ENCODE measurements at regions not wholly inside any gene's neighbourhood (a gene's known extent, or its start where the extent isn't known, plus 50 kb on each side); places are given as distances from the start of the nearest gene placed in this dataset.
A peak's percentile ranks its signal among the peaks of the same experiment; 100 is the strongest.
"Not testable (repeated sequence)": the region's sequence is repeated elsewhere in the genome, so short reads cannot be mapped to it uniquely, and the experiment has no call there.

DNA sequence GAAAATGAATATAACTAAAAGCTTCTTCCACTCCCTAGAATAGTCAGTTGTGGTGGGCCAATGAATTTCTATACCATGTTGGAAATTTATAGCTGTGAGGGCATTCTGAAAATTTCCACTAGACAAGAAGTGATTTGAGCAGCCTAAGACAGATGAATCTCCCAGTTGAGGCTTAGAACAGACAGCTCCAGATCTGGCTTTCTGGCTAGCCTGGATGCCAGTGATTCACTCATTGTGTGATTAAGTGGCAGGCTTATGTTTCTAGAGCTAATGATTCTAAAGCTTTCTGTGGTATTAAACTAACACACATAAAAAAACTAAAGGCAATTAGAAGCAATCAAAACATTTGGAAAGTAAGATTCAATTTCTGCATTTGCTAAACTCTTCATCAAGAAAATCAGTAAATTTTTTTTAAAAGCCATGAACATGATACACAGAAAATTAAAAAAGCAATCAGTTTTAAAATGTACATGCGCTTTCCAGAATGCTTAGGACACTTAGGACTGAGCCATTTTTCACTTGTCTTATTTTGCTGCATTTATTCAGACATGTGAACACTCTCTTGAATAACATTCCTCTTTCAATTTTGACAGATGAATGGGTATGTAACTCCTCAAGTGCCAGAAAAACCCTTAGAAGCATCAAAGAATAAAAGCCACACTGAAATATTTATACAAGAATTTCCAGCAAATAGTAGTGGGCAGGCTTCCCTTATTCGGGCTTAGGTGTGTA is 100.5 kb upstream of the GNAQ start:
- no peaks in the 10 kb centered on the region for H3K27me3 Mint-ChIP-seq
- peak overlapping the region; percentile 83 for H3K4me3 Mint-ChIP-seq
- peak overlapping the region; percentile 89 for H3K27ac Mint-ChIP-seq
- H3K9me3 Mint-ChIP-seq: peaks cover 5% of the 10 kb centered on the region
- H3K36me3 Mint-ChIP-seq: no peaks in the 10 kb centered on the region
- H3K4me1 Mint-ChIP-seq: peaks cover 19% of the 10 kb centered on the region

DNA sequence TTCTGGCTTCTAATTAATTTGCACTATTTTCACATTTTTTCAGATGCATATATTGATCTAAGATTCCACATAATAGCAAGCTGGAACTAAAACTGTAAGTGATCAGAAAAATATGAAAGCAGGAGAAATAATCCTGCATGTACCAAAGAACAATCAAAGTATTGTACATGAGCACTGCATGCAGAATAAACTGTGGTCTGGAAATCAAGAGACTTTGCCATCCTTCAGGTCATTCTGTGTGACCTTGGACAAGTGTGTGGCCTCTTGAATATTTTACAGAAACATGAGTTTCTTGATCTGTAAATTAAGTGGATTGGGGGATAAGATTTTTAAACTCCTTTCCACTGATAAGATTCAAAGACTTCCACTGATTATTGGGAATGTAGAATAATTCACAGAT is 99.2 kb upstream of the GNAQ start:
- Mint-ChIP-seq H3K36me3 (no peaks in the 10 kb centered on the region), H3K4me3 (no peak overlapping the region), H3K4me1 (peaks cover 19% of the 10 kb centered on the region), H3K27ac (no peak overlapping the region), H3K27me3 (no peaks in the 10 kb centered on the region), H3K9me3 (no peaks in the 10 kb centered on the region)

DNA sequence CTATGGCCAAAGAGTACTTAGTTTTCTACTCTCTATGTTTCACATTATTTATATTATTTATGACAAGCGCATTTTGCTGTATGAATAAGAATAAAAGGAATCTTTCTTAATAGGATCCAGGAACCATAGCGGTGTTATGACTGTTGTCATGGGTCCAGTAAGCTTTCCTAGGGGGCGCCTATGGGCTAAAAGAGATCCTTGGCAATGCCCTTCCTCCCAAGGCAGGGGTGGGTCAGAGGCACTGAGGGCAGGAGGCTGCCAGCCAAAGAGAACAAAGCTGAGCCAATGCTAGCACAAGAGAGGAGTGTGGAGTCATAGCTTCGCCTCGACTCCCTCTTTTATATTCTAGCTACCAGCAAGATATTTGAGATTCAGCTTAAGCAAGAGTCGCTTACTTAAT is 98.4 kb upstream of the GNAQ start:
- no peak overlapping the region for H3K27ac Mint-ChIP-seq
- H3K4me3 Mint-ChIP-seq: no peak overlapping the region
- H3K9me3 Mint-ChIP-seq: no peaks in the 10 kb centered on the region
- H3K36me3 Mint-ChIP-seq: no peaks in the 10 kb centered on the region
- no peaks in the 10 kb centered on the region for H3K27me3 Mint-ChIP-seq
- peaks cover 19% of the 10 kb centered on the region for H3K4me1 Mint-ChIP-seq

DNA sequence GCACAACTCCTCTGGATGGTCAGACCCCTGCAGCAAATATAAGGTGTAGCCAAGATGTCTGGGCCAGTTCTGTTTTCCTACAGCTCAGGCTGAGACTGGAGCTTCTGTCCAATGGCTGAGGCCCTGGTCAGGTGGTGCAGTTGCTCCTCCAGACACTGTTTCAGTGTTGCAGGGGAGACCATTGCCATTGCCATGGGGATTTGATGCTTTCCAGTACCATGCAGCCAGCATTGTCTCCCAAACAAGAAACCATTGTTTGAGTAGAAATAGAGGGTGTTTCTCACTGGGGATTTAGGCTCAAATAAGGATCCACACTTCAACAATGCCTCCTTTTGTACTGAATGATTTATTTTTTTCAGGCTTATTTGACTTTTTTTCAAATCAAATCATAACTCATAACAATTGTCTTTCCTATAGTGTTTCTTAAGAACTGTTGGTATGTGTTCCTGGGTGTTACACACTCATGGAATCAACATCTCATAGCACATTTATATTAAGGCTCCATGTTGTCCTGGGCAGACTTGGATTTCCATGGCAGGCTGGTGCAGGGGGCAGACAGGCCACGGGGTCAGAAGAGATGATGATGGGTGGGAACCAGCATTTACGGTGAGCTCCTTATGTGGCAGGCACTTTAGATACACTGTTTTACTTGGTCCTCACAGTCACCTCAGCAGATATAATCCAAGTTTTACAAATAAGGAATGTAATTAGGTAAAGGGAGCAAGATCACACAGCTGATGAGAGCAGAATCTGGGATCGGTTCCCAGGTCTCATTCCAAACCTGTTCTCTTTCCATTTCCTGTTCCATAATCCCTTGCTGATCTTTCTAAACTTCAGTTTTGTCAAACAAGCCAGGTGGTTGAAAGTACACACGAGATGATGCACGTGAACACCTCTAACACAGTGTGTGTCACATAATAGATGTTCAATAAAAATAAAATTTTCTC is 95.9 kb upstream of the GNAQ start:
- H3K4me3 Mint-ChIP-seq: no peak overlapping the region
- no peaks in the 10 kb centered on the region for H3K27me3 Mint-ChIP-seq
- no peaks in the 10 kb centered on the region for H3K36me3 Mint-ChIP-seq
- H3K9me3 Mint-ChIP-seq: no peaks in the 10 kb centered on the region
- H3K4me1 Mint-ChIP-seq: peaks cover 12% of the 10 kb centered on the region
- no peak overlapping the region for H3K27ac Mint-ChIP-seq

DNA sequence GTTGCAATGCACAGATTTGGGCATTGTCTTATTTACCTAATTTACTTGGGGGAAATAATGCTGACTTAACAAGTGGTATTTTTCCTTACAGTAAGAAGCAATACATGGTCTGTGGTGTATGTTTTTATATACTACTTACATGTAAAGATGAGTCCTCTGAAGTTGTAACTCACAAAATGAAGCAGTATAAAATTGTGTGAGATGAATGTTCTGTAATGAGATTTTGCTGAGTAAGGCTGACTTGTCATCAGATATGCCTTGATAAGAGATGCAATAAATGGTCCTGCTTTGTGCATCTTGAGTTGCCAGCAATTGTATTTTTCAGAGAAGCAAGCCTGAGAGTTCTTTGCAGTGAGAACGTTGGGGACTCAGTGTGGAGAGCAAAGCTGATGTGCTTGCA is 92.2 kb upstream of the GNAQ start:
- Mint-ChIP-seq H3K27ac (no peak overlapping the region), H3K9me3 (no peaks in the 10 kb centered on the region), H3K36me3 (no peaks in the 10 kb centered on the region), H3K4me3 (no peak overlapping the region), H3K27me3 (no peaks in the 10 kb centered on the region), H3K4me1 (peaks cover 30% of the 10 kb centered on the region)

- Mint-ChIP-seq H3K27ac (no peak overlapping the region), H3K4me3 (no peak overlapping the region), H3K4me1 (peaks cover 41% of the 10 kb centered on the region), H3K36me3 (no peaks in the 10 kb centered on the region), H3K27me3 (no peaks in the 10 kb centered on the region), H3K9me3 (no peaks in the 10 kb centered on the region)
Observed at GRCh38 chr9:78122631-78123030, 91.0 kb upstream of the GNAQ start.

- H3K27me3 Mint-ChIP-seq: no peaks in the 10 kb centered on the region
- H3K36me3 Mint-ChIP-seq: no peaks in the 10 kb centered on the region
- H3K9me3 Mint-ChIP-seq: no peaks in the 10 kb centered on the region
- H3K4me3 Mint-ChIP-seq: no peak overlapping the region
- H3K27ac Mint-ChIP-seq: no peak overlapping the region
- H3K4me1 Mint-ChIP-seq: peaks cover 49% of the 10 kb centered on the region
Observed at GRCh38 chr9:78121488-78121887, 89.9 kb upstream of the GNAQ start.

DNA sequence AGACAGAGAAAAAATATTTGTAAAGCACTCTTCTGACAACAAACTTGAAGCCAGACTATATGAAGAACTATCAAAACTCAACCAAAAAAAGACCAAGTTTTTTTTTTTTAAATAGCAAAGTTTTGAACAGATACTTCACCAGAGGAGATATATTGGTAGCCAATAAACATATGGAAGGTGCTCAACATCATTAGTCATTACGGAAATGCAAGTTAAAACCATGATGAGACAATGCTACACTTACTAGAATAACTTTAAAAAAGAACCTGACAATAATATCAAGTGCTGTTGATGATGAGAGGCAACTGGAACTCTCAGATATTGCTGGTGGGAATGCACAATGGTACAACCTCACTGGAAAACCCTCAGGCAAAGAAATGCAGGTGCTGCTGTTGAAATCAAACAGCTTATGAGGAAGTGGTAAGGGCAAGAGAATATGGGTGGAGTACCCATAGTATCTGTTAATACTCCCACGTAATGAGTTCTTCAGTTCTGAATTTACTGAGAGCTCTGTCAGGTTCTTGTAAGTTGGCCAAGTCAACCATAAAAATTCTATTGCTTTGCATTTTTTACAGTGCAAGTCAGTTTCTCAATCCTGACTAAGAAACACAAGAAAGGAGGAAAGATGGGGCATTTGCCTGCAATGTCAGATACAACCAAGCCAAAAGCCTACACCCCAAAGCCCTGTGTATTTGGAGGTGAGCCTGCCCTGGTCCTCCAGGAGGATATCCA is 87.3 kb upstream of the GNAQ start:
- H3K27ac Mint-ChIP-seq: peak overlapping the region; percentile 57

GRCh38 chr9:78115073-78115472 is 83.5 kb upstream of the GNAQ start:
- no peaks in the 10 kb centered on the region for H3K9me3 Mint-ChIP-seq
- H3K27me3 Mint-ChIP-seq: no peaks in the 10 kb centered on the region
- peaks cover 62% of the 10 kb centered on the region for H3K4me1 Mint-ChIP-seq
- no peak overlapping the region for H3K27ac Mint-ChIP-seq
- no peaks in the 10 kb centered on the region for H3K36me3 Mint-ChIP-seq
- no peak overlapping the region for H3K4me3 Mint-ChIP-seq

More for the DNA sequence above, 87.3 kb upstream of the GNAQ start:
- Mint-ChIP-seq H3K9me3 (no peaks in the 10 kb centered on the region), H3K4me3 (peak overlapping the region; percentile 58), H3K36me3 (no peaks in the 10 kb centered on the region), H3K4me1 (peaks cover 62% of the 10 kb centered on the region), H3K27me3 (no peaks in the 10 kb centered on the region)

- H3K27me3 Mint-ChIP-seq: no peaks in the 10 kb centered on the region
- H3K4me1 Mint-ChIP-seq: peaks cover 58% of the 10 kb centered on the region
- H3K27ac Mint-ChIP-seq: peak overlapping the region; percentile 8
- H3K9me3 Mint-ChIP-seq: no peaks in the 10 kb centered on the region
- H3K36me3 Mint-ChIP-seq: no peaks in the 10 kb centered on the region
- no peak overlapping the region for H3K4me3 Mint-ChIP-seq
Observed at GRCh38 chr9:78114581-78114980, 83.0 kb upstream of the GNAQ start.

GRCh38 chr9:78112406-78112805 is 80.8 kb upstream of the GNAQ start:
- Mint-ChIP-seq H3K36me3 (peaks cover 3% of the 10 kb centered on the region), H3K9me3 (peaks cover 7% of the 10 kb centered on the region), H3K4me3 (no peak overlapping the region), H3K27ac (no peak overlapping the region), H3K4me1 (peaks cover 46% of the 10 kb centered on the region), H3K27me3 (no peaks in the 10 kb centered on the region)

DNA sequence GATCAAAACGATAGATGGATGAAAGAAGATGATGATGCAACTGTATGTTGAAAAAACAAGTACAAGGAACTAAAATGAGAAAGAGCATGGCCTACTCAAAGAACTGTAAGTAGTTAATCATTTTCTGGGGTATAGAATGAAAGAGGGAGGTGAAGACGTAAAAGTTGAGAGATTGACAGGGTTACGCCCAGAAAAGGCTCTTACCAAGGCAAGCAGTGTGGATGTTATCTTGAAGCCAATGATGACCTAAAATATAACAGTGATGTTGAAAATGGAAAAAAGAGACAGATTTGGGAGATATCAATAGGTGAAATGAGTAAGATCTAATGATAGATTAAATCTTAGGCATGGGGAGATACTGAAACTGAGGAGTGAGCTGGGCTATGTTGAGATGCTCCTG is 80.4 kb upstream of the GNAQ start:
- H3K27ac Mint-ChIP-seq: no peak overlapping the region
- no peak overlapping the region for H3K4me3 Mint-ChIP-seq
- no peaks in the 10 kb centered on the region for H3K27me3 Mint-ChIP-seq
- peaks cover 10% of the 10 kb centered on the region for H3K9me3 Mint-ChIP-seq
- H3K36me3 Mint-ChIP-seq: peaks cover 7% of the 10 kb centered on the region
- peaks cover 47% of the 10 kb centered on the region for H3K4me1 Mint-ChIP-seq

DNA sequence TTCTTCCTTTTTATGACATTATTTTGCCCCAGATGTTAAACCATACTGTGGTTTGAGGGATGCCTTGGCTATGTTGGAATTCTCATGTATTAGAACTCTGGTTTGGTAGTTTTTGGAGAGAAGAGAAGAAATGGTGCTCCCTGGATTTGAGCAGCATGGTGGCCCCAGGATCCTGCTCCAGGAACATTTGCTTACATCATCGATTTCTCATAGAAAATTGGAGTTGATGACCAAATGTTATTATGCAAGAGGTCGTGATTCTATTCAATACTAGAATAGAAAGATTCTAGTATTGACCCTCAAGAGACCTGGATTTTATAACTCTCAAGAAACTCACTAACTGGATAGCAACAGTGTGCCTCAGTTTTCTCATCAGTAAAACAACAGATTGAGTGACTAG is 77.5 kb upstream of the GNAQ start:
- Mint-ChIP-seq H3K4me1 (peaks cover 50% of the 10 kb centered on the region), H3K4me3 (no peak overlapping the region), H3K9me3 (peaks cover 12% of the 10 kb centered on the region)

GRCh38 chr9:78106586-78106985 is 75.0 kb upstream of the GNAQ start:
- not testable (repeated sequence) for H3K4me3 Mint-ChIP-seq, H3K36me3 Mint-ChIP-seq, H3K27ac Mint-ChIP-seq, H3K27me3 Mint-ChIP-seq
- peaks cover 12% of the 10 kb centered on the region for H3K9me3 Mint-ChIP-seq
- H3K4me1 Mint-ChIP-seq: peaks cover 39% of the 10 kb centered on the region

More for the DNA sequence above, 77.5 kb upstream of the GNAQ start:
- H3K36me3 Mint-ChIP-seq: peaks cover 8% of the 10 kb centered on the region
- no peak overlapping the region for H3K27ac Mint-ChIP-seq
- H3K27me3 Mint-ChIP-seq: no peaks in the 10 kb centered on the region

DNA sequence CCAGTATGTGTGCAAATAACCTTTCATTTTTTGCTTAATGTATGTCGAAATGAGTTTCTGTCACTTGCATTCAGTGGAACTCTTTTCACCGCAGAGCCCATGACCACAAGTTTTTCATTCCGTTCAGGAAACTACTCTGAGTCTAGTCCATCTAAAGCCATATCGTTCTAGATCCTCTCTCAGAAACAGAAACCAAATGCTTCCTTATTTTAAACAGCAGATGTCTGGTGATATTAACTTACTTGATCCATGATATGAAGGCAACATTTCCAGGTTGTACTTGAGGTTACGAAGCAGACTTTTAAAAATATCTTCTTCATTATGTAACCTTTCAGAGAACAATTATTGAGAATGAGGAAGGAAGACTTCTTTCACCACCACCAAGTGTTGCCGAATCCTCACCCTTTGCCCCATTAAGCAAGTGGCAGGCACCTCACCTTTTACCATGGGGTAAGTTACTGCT is 72.4 kb upstream of the GNAQ start:
- Mint-ChIP-seq H3K27me3 (no peaks in the 10 kb centered on the region), H3K36me3 (peaks cover 8% of the 10 kb centered on the region), H3K4me3 (no peak overlapping the region), H3K9me3 (peaks cover 12% of the 10 kb centered on the region), H3K4me1 (peaks cover 39% of the 10 kb centered on the region), H3K27ac (peak overlapping the region; percentile 1)
